Smooth muscle cell (in vitro differentiated cells): ENCODE measurements at regions not wholly inside any gene's neighbourhood (a gene's known extent, or its start where the extent isn't known, plus 50 kb on each side); places are given as distances from the start of the nearest gene placed in this dataset.
A peak's percentile ranks its signal among the peaks of the same experiment; 100 is the strongest.

Experiments used
- DNase-seq: peaks from one replicate; lab custom pipeline; 2025; ENCODE audit not compliant: unreplicated experiment; lab: John Stamatoyannopoulos, UW
- H2AFZ ChIP-seq: fragments of 200-600 bp; sonication (generic); 2 replicates; pipeline ENCODE4 v1.6.0; 2016; ENCODE audit warnings: antibody characterized with exemption, low read depth, mild to moderate bottlenecking
- H3F3A ChIP-seq: fragments of 200-600 bp; sonication (generic); 2 replicates; pipeline ENCODE4 v1.6.0; 2017; ENCODE audit warnings: antibody characterized with exemption, low read depth
- H3K27ac ChIP-seq: fragments of 200-600 bp; sonication (generic); 2 replicates; pipeline ENCODE4 v1.5.1; 2016; ENCODE audit warnings: low read depth, mild to moderate bottlenecking
- H3K27me3 ChIP-seq: fragments of 200-600 bp; sonication (generic); 2 replicates; pipeline ENCODE4 v1.6.1; 2016; ENCODE audit warnings: low read depth, mild to moderate bottlenecking
- H3K36me3 ChIP-seq: fragments of 200-600 bp; sonication (generic); 2 replicates; pipeline ENCODE4 v1.5.1; 2016; ENCODE audit warnings: low read depth
- H3K4me1 ChIP-seq: fragments of 200-600 bp; sonication (generic); 2 replicates; pipeline ENCODE4 v1.5.1; 2016; ENCODE audit warnings: low read depth
- H3K4me2 ChIP-seq: fragments of 200-600 bp; sonication (generic); 2 replicates; pipeline ENCODE4 v1.6.0; 2016; ENCODE audit warnings: mild to moderate bottlenecking
- H3K4me3 ChIP-seq: fragments of 200-600 bp; sonication (generic); 2 replicates; pipeline ENCODE4 v1.5.1; 2016; ENCODE audit warnings: mild to moderate bottlenecking
- H3K79me2 ChIP-seq: fragments of 200-600 bp; sonication (generic); 2 replicates; pipeline ENCODE4 v1.6.0; 2016; ENCODE audit warnings: low read depth, mild to moderate bottlenecking
- H3K9ac ChIP-seq: fragments of 200-600 bp; sonication (generic); 2 replicates; pipeline ENCODE4 v1.6.0; 2016; ENCODE audit warnings: low read depth
- H3K9me3 ChIP-seq: fragments of 200-600 bp; sonication (generic); replicated peaks from 2 replicates; pipeline ENCODE4 v1.5.1; 2016; ENCODE audit warnings: low read depth
- H4K20me1 ChIP-seq: fragments of 200-600 bp; sonication (generic); 2 replicates; pipeline ENCODE4 v1.6.0; 2016; ENCODE audit warnings: low read depth
- CTCF ChIP-seq: fragments of 200-600 bp; sonication (generic); IDR thresholded peaks from 2 replicates; pipeline ENCODE4 v1.5.1; 2017; ENCODE audit warnings: borderline replicate concordance, mild to moderate bottlenecking, antibody characterized with exemption; ENCODE audit not compliant: insufficient read depth, poor library complexity, severe bottlenecking
- WGBS: methylation state at CpG from one replicate; pipeline ENCODE4 v1.1.7; 2016; ENCODE audit warnings: low lambda C conversion rate; 5-methylcytosine and 5-hydroxymethylcytosine counted together

- H3K9me3 ChIP-seq: no peaks in the 10 kb centered on the region
- H4K20me1 ChIP-seq: peaks cover under 1% of the 10 kb centered on the region
- H3K27ac ChIP-seq: peak overlapping the region; percentile 99
- WGBS: 91% methylated on average over 15 of the region's 15 CpGs
- H3K79me2 ChIP-seq: peaks cover 64% of the 10 kb centered on the region
- peaks cover 26% of the 10 kb centered on the region for H3K4me1 ChIP-seq
- no peaks in the 10 kb centered on the region for H3K27me3 ChIP-seq
- no peak overlapping the region for H3K9ac ChIP-seq
- H3K4me2 ChIP-seq: no peak overlapping the region
- no peak overlapping the region for H2AFZ ChIP-seq
- no peak overlapping the region for H3K4me3 ChIP-seq
- H3F3A ChIP-seq: peaks cover 26% of the 10 kb centered on the region
- DNase-seq: no peak
- TF ChIP-seq CTCF: no peak
- H3K36me3 ChIP-seq: peaks cover 5% of the 10 kb centered on the region
Observed at GRCh38 chr7:130899638-130900401, 165.8 kb upstream of the KLF14 start.

- WGBS: 79% methylated on average over 5 of the region's 5 CpGs
- H3K4me2 ChIP-seq: peak overlapping the region; percentile 34
- H3K79me2 ChIP-seq: peaks cover 57% of the 10 kb centered on the region
- no peak overlapping the region for H2AFZ ChIP-seq
- H3K27ac ChIP-seq: peak overlapping the region; percentile 99
- H3K4me1 ChIP-seq: peaks cover 28% of the 10 kb centered on the region
- peak overlapping the region; percentile 56 for H3K9ac ChIP-seq
- peaks cover 29% of the 10 kb centered on the region for H3F3A ChIP-seq
- H3K9me3 ChIP-seq: no peaks in the 10 kb centered on the region
- no peaks in the 10 kb centered on the region for H4K20me1 ChIP-seq
- H3K36me3 ChIP-seq: peaks cover 5% of the 10 kb centered on the region
- H3K4me3 ChIP-seq: no peak overlapping the region
- no peaks in the 10 kb centered on the region for H3K27me3 ChIP-seq
- no peak for DNase-seq
- no peak for TF ChIP-seq CTCF
Observed at GRCh38 chr7:130900471-130901076, 166.6 kb upstream of the KLF14 start.

DNA sequence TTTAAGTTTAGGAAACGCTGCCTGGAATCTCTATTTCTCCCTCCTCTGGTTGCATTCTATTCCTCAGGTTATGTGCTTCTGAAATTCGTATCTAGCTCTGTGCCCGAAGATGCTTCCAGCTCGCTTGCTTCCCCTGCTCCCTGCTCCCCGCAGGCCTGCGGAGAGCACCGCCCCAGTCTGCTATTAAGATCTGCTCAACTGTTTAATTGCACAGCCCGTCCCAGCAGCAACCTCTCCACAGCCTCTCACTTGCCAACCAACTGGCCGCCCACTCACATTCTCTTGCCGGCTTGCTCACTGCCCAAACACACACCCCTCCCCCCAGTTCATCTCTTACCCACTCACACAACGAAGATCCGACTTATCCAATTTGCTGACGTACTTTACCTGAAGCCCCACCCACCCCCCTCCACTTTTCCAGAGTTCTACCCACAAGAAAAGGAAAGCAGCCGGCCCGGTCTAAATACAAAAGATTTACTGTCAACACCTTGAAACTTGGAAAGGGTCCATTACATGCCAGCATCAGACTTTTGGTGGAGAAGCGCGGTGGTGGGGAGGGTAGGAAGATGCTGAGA lies 167.3 kb upstream of the KLF14 start:
- Histone ChIP-seq H3F3A (peaks cover 30% of the 10 kb centered on the region), H3K4me2 (peak overlapping the region; percentile 55), H3K4me1 (peaks cover 28% of the 10 kb centered on the region), H3K9ac (peak overlapping the region; percentile 95), H3K9me3 (no peaks in the 10 kb centered on the region), H3K36me3 (peaks cover 5% of the 10 kb centered on the region), H2AFZ (no peak overlapping the region), H3K27ac (peak overlapping the region; percentile 99), H3K79me2 (peaks cover 50% of the 10 kb centered on the region), H3K27me3 (no peaks in the 10 kb centered on the region), H3K4me3 (no peak overlapping the region), H4K20me1 (no peaks in the 10 kb centered on the region)
- WGBS: 22% methylated on average over 17 of the region's 17 CpGs
- peak; percentile 44 for DNase-seq
- TF ChIP-seq CTCF: no peak
